Mammary epithelial cell (primary cell): ENCODE measurements at regions not wholly inside any gene's neighbourhood (a gene's known extent, or its start where the extent isn't known, plus 50 kb on each side); places are given as distances from the start of the nearest gene placed in this dataset.

ENCODE experiments used
- CTCF ChIP-seq, 2 donors: IDR thresholded peaks in 1 of 2; conservative IDR thresholded peaks in 1 of 2; 2 replicates each; pipeline ENCODE4 v1.5.1; 2011 to 2012; ENCODE audit warnings: inconsistent platforms in 2 of 2, low read length in 2 of 2, mild to moderate bottlenecking in 2 of 2, control low read depth in 1 of 2, low read depth in 1 of 2; ENCODE audit not compliant: insufficient read depth in 1 of 2; ENCODE audit errors: extremely low read depth in 1 of 2
- EZH2 ChIP-seq: IDR thresholded peaks from 2 replicates; pipeline ENCODE4 v1.6.1; 2012; ENCODE audit warnings: low read length, inconsistent platforms, borderline replicate concordance

- TF ChIP-seq CTCF (conservative IDR thresholded peaks at IDR 0.05 in 1 of 2, IDR thresholded peaks at IDR 0.05 in 1 of 2; ENCODE audit: extremely low read depth in 1 of 2, insufficient read depth in 1 of 2, low read depth in 1 of 2, low read length in 2 of 2) (no peak), EZH2 (no peak)
Measured at GRCh38 chr7:68014031-68014736, 1017.6 kb downstream of the TYW1 start.
